Body of pancreas (tissue), 4 donors: ENCODE measurements at regions not wholly inside any gene's neighbourhood (a gene's known extent, or its start where the extent isn't known, plus 50 kb on each side); places are given as distances from the start of the nearest gene placed in this dataset.

ENCODE experiments used
- CTCF ChIP-seq, 7 experiments: fragments of 450-650 bp in 4 of 7; fragments of 200-600 bp in 3 of 7; sonication (generic) in 3 of 7; IDR thresholded peaks; one replicate each; pipeline ENCODE4 v1.5.1; 2016 to 2019; ENCODE audit warnings: antibody characterized with exemption in 7 of 7
- POLR2A ChIP-seq, 3 donors: fragments of 450-650 bp; IDR thresholded peaks; one replicate each; pipeline ENCODE4 v1.6.1; 2016; ENCODE audit warnings: antibody characterized with exemption in 3 of 3, mild to moderate bottlenecking in 2 of 3

DNA sequence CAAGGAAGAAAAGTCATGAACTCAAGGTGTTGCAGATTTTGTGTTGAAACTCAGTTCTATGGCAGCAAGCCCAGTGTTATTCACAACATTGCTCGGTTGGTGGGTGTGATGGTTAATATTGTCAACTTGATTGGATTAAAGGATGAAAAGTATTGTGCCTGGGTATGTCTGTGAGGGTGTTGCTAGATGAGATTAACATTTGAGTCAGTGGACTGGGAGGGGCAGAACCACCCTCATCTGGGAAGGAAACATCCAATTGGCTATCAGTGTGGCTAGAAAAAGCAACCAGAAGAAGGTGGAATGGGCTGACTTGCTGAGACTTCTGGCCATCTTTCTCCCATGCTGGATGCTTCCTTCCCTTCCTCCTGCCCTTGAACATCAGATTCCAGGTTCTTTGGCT, 353.2 kb downstream of the ADRA2A start:
- TF ChIP-seq POLR2A (IDR thresholded peaks at IDR 0.05) (no peak), CTCF (IDR thresholded peaks at IDR 0.05) (no peak)
